ENCODE measurements at regions not wholly inside any gene's neighbourhood (a gene's known extent, or its start where the extent isn't known, plus 50 kb on each side); places are given as distances from the start of the nearest gene placed in this dataset.

GRCh38 chr3:182245059-182245458 lies 533.3 kb downstream of the SOX2 start:
- Histone ChIP-seq H3K27me3 (ENCODE audit: control insufficient read depth, insufficient read depth, low read length) (no peaks in the 10 kb centered on the region), H3K36me3 (ENCODE audit: control insufficient read depth, insufficient read depth, low read length) (no peaks in the 10 kb centered on the region), H3K4me1 (ENCODE audit: control insufficient read depth, insufficient read depth, low read length) (no peaks in the 10 kb centered on the region), H3K27ac (ENCODE audit: low read length) (no peak overlapping the region), H3K9me3 (ENCODE audit: control insufficient read depth, insufficient read depth, low read depth, low read length) (no peaks in the 10 kb centered on the region), H3K4me3 (ENCODE audit: low read depth in 2 of 2, low read length in 2 of 2) (no peak overlapping the region)
- no peak for DNase-seq (ENCODE audit: low read depth, low spot score)
- no peak for ATAC-seq
- ChIA-PET CTCF (no interaction called here), POLR2A (no interaction called here)
- no TSS peak for BruUV-seq (replicated peaks)
- in situ Hi-C loops (cut with HindIII; ENCODE audit: low pct_unique_long_range_greater_than_20kb, low sequenced_read_pairs) (no loop called here), intact Hi-C loops (cut with micrococcal nuclease; ENCODE audit: unreplicated experiment) (no loop called here)
- TF ChIP-seq TCF7L2 (IDR thresholded peaks at IDR 0.05; ENCODE audit: low read depth, low read length): no peak
- no peak for TF ChIP-seq SIN3A (IDR thresholded peaks at IDR 0.05; ENCODE audit: borderline replicate concordance, insufficient read depth, low read depth, low read length)
- no peak for TF ChIP-seq CTCF (IDR thresholded peaks at IDR 0.05)
- no peak for TF ChIP-seq REST (IDR thresholded peaks at IDR 0.05; ENCODE audit: insufficient read depth in 1 of 2, low read depth in 2 of 2, low read length in 1 of 2)
- TF ChIP-seq POLR2AphosphoS5 (IDR thresholded peaks at IDR 0.05; ENCODE audit: low read depth, low read length): no peak

GRCh38 chr3:182246870-182247269 lies 535.1 kb downstream of the SOX2 start:
- TF ChIP-seq SIN3A (IDR thresholded peaks at IDR 0.05; ENCODE audit: borderline replicate concordance, insufficient read depth, low read depth, low read length): no peak
- H3K4me3 ChIP-seq (ENCODE audit: low read depth in 2 of 2, low read length in 2 of 2): no peak overlapping the region
- in situ Hi-C loops (cut with HindIII; ENCODE audit: low pct_unique_long_range_greater_than_20kb, low sequenced_read_pairs) (no loop called here), intact Hi-C loops (cut with micrococcal nuclease; ENCODE audit: unreplicated experiment) (no loop called here)
- H3K9me3 ChIP-seq (ENCODE audit: control insufficient read depth, insufficient read depth, low read depth, low read length): no peaks in the 10 kb centered on the region
- ATAC-seq (no peak), DNase-seq (ENCODE audit: low read depth, low spot score) (no peak)
- POLR2A ChIA-PET: no interaction called here
- H3K4me1 ChIP-seq (ENCODE audit: control insufficient read depth, insufficient read depth, low read length): no peaks in the 10 kb centered on the region
- BruUV-seq (replicated peaks): no TSS peak
- H3K36me3 ChIP-seq (ENCODE audit: control insufficient read depth, insufficient read depth, low read length): no peaks in the 10 kb centered on the region
- CTCF ChIA-PET: interaction anchor here (0.7 kb wide), 1 partner anchor 545 kb away, joined by 4 read pairs; no protein-coding TSS in a partner anchor
- no peak overlapping the region for H3K27ac ChIP-seq (ENCODE audit: low read length)
- no peaks in the 10 kb centered on the region for H3K27me3 ChIP-seq (ENCODE audit: control insufficient read depth, insufficient read depth, low read length)

- TF ChIP-seq CTCF (IDR thresholded peaks at IDR 0.05) (peak; percentile 38), TCF7L2 (IDR thresholded peaks at IDR 0.05; ENCODE audit: low read depth, low read length) (no peak)
- in situ Hi-C loops (cut with HindIII; ENCODE audit: low pct_unique_long_range_greater_than_20kb, low sequenced_read_pairs): no loop called here
- ChIA-PET CTCF (no interaction called here), POLR2A (no interaction called here)
- Histone ChIP-seq H3K4me3 (ENCODE audit: low read depth in 2 of 2, low read length in 2 of 2) (no peak overlapping the region), H3K27ac (ENCODE audit: low read length) (no peak overlapping the region), H3K36me3 (ENCODE audit: control insufficient read depth, insufficient read depth, low read length) (no peaks in the 10 kb centered on the region), H3K9me3 (ENCODE audit: control insufficient read depth, insufficient read depth, low read depth, low read length) (no peaks in the 10 kb centered on the region), H3K27me3 (ENCODE audit: control insufficient read depth, insufficient read depth, low read length) (no peaks in the 10 kb centered on the region), H3K4me1 (ENCODE audit: control insufficient read depth, insufficient read depth, low read length) (no peaks in the 10 kb centered on the region)
- DNase-seq (ENCODE audit: low read depth, low spot score): no peak
- no TSS peak for BruUV-seq (replicated peaks)
- intact Hi-C loops (cut with micrococcal nuclease; ENCODE audit: unreplicated experiment): no loop called here
- peak; percentile 62; the same call in 1 of the 2 replicates for ATAC-seq
These were observed 536.7 kb downstream of the SOX2 start for GRCh38 chr3:182248349-182248880.

All from Panc1 (cell line).